PC-9 (cell line): ENCODE measurements at regions not wholly inside any gene's neighbourhood (a gene's known extent, or its start where the extent isn't known, plus 50 kb on each side); places are given as distances from the start of the nearest gene placed in this dataset.

Experiments
- EZH2 ChIP-seq: fragments of 200-600 bp; sonication (generic); IDR thresholded peaks from 2 replicates; pipeline ENCODE4 v1.8.0; 2017; ENCODE audit warnings: antibody characterized with exemption, low read depth
- TF ChIP-seq, protein P1 (sequence below): fragments of 200-600 bp; sonication (generic); conservative IDR thresholded peaks from 2 replicates; pipeline ENCODE4 v1.6.1; 2017; ENCODE audit warnings: mixed run types, antibody characterized with exemption, mild to moderate bottlenecking, moderate library complexity

DNA sequence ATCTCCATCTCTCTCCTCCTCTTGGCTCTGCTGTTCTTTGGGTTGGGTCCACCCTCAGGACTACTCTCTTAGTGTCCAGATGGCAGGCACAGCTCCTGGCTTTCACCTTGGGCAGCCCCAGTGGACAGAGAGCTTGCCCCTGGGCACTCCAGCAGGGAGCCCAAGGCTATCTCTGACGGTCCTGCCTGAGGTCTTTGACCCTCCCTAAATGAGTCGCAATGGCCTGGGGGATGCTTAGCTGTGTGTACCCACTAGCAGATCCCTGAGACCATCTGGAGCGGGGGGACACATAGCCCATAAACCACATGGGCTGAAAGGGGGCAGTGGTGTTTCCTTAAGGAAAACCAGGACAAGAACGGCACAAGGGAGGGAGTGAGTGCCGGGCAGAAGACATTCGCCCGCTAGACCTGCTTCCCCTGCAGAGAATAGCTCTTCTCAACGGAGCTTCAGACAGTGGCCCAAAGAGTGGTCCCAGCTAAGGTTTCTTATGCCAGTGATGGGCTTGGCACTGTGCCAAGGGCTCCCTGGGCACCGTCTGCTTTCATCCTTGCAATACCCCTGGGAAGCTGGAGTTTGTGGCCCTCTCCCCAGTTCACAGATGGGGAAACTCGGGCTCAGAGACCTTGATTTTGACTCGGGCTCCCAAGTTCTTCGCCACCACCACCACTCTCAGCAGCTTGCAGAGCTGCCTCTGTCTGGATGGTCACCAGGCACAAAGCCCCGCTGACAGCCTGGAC, 53.9 kb upstream of the ANO1 start:
- TF ChIP-seq, protein P1, sequence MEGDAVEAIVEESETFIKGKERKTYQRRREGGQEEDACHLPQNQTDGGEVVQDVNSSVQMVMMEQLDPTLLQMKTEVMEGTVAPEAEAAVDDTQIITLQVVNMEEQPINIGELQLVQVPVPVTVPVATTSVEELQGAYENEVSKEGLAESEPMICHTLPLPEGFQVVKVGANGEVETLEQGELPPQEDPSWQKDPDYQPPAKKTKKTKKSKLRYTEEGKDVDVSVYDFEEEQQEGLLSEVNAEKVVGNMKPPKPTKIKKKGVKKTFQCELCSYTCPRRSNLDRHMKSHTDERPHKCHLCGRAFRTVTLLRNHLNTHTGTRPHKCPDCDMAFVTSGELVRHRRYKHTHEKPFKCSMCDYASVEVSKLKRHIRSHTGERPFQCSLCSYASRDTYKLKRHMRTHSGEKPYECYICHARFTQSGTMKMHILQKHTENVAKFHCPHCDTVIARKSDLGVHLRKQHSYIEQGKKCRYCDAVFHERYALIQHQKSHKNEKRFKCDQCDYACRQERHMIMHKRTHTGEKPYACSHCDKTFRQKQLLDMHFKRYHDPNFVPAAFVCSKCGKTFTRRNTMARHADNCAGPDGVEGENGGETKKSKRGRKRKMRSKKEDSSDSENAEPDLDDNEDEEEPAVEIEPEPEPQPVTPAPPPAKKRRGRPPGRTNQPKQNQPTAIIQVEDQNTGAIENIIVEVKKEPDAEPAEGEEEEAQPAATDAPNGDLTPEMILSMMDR: no peak
- no peak for TF ChIP-seq EZH2
